GM18873 (cell line): ENCODE measurements at regions not wholly inside any gene's neighbourhood (a gene's known extent, or its start where the extent isn't known, plus 50 kb on each side); places are given as distances from the start of the nearest gene placed in this dataset.
"Not testable (repeated sequence)": the region's sequence is repeated elsewhere in the genome, so short reads cannot be mapped to it uniquely, and the experiment has no call there.

Source experiments
- ATAC-seq: cut with Tn5 transposase; IDR thresholded peaks from one replicate; pipeline ENCODE4 v1.9.1; 2021; ENCODE audit warnings: mild to moderate bottlenecking, moderate library complexity, moderate number of reproducible peaks; ENCODE audit not compliant: unreplicated experiment, low FRiP score

GRCh38 chr1:72483846-72484357, 201.6 kb upstream of the NEGR1 start:
- ATAC-seq = no peak

- no peak for ATAC-seq
These were observed 200.5 kb upstream of the NEGR1 start for GRCh38 chr1:72482736-72483413.

- ATAC-seq = no peak
These were observed 199.2 kb upstream of the NEGR1 start for GRCh38 chr1:72481420-72481970.

GRCh38 chr1:72466376-72466775, 184.0 kb upstream of the NEGR1 start:
- ATAC-seq = no peak

- no peak for ATAC-seq
These were observed 180.0 kb upstream of the NEGR1 start for GRCh38 chr1:72462186-72462905.

- no peak for ATAC-seq
These were observed 159.9 kb upstream of the NEGR1 start for GRCh38 chr1:72442262-72442661.

GRCh38 chr1:72439036-72439435, 156.7 kb upstream of the NEGR1 start:
- ATAC-seq = no peak

- no peak for ATAC-seq
These were observed 155.9 kb upstream of the NEGR1 start for GRCh38 chr1:72438270-72438669.

GRCh38 chr1:72435025-72435424, 152.7 kb upstream of the NEGR1 start:
- peak; percentile 40 for ATAC-seq

GRCh38 chr1:72434070-72434469, 151.7 kb upstream of the NEGR1 start:
- ATAC-seq = no peak

GRCh38 chr1:72433591-72433990, 151.3 kb upstream of the NEGR1 start:
- no peak for ATAC-seq

GRCh38 chr1:72432645-72433267, 150.4 kb upstream of the NEGR1 start:
- no peak for ATAC-seq

GRCh38 chr1:72431810-72432209, 149.5 kb upstream of the NEGR1 start:
- no peak for ATAC-seq

- not testable (repeated sequence) for ATAC-seq
These were observed 145.9 kb upstream of the NEGR1 start for GRCh38 chr1:72428276-72428675.

- ATAC-seq = no peak
These were observed 136.9 kb upstream of the NEGR1 start for GRCh38 chr1:72419229-72419628.

- no peak for ATAC-seq
These were observed 129.9 kb upstream of the NEGR1 start for GRCh38 chr1:72412286-72412685.

GRCh38 chr1:72399807-72400206, 117.5 kb upstream of the NEGR1 start:
- ATAC-seq = no peak

- ATAC-seq = no peak
These were observed 115.4 kb upstream of the NEGR1 start for GRCh38 chr1:72397786-72398185.

- ATAC-seq = no peak
These were observed 112.1 kb upstream of the NEGR1 start for GRCh38 chr1:72394457-72394856.

- ATAC-seq = no peak
These were observed 96.7 kb upstream of the NEGR1 start for GRCh38 chr1:72379072-72379471.

GRCh38 chr1:72375226-72375625, 92.9 kb upstream of the NEGR1 start:
- no peak for ATAC-seq
